NCI-H1930 (cell line): ENCODE measurements at regions not wholly inside any gene's neighbourhood (a gene's known extent, or its start where the extent isn't known, plus 50 kb on each side); places are given as distances from the start of the nearest gene placed in this dataset.

Experiments used
- DNase-seq, 2 experiments: peaks; one replicate each; lab custom pipeline; 2025; lab: John Stamatoyannopoulos, UW

- no peak for DNase-seq
Measured at GRCh38 chr10:60518745-60519144, 129.1 kb upstream of the ANK3 start.

GRCh38 chr10:60517805-60518204, 128.1 kb upstream of the ANK3 start:
- DNase-seq: no peak

GRCh38 chr10:60513281-60513680, 123.6 kb upstream of the ANK3 start:
- no peak for DNase-seq

DNA sequence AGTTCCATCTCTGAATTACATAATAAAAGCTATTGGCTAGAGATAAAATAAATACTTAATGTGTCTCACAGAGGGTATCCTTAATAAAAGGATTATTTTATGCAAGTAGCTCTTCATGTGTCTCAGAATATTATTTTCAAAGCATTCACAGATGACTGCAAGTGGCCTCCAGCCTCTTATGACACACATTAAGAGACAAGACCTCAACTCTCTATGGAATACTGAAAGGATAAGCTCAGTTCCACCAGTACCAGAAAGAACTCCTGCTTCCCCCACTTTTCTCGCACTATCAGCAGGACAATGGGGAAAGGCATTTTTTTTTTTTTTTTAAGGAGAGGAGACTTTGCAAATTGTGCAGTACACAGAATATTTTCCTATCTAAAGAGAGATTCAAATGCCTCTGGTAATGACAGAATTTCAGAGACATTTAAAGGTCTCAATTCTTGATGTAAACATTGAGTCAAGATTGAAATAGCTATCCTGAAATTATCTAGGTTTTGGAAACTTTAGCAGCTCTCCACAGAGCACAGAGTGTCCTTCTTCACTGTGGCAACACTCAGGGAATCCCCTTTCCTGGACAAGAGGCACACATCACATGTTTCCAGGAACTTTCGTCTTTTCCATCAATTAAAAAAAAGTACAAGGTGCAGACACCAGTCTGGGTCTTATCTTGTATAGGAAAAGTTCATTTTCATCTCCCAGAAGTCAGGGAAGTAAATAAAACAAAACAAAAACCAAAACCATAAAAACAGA, 122.0 kb upstream of the ANK3 start:
- DNase-seq: no peak

DNA sequence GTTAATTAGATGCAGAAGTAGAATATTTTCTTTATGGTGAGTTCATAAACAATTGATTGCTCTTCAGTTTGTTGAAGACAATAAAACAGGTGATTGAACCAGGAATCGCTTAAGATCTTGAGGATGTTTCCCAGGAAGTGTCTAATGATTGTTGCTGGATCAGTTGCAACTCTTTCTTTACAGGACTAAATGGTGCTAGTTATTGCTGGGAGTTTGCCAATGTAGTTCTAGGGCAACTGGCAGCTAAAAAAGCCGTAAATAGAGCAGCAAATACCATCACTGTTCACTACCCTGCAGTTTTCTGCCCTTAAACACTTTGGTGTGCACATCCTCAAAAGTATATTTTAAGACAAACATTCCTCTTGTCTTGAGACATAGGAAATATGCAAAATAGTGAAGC, 119.2 kb upstream of the ANK3 start:
- DNase-seq: no peak

DNA sequence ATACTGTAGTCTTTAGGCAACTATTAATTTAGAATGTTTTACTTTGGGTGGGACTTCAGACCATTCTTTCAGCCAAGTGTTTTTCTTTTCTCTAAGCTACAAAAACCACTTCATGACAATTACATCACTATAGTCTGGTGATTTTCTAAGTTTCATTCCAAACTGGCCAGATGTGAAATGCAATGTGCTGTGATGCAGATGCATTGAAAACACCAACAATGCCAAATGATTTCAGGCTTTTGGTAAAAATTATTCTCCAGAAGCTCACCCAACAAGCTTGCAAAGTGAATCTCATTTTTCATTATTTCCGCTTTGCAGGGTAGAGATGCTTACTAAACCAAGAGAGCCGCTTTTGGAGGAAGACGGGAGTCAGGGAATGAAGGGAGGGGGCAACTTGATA, 118.4 kb upstream of the ANK3 start:
- no peak for DNase-seq

- no peak for DNase-seq
Measured at GRCh38 chr10:60502621-60503020, 112.9 kb upstream of the ANK3 start.

DNA sequence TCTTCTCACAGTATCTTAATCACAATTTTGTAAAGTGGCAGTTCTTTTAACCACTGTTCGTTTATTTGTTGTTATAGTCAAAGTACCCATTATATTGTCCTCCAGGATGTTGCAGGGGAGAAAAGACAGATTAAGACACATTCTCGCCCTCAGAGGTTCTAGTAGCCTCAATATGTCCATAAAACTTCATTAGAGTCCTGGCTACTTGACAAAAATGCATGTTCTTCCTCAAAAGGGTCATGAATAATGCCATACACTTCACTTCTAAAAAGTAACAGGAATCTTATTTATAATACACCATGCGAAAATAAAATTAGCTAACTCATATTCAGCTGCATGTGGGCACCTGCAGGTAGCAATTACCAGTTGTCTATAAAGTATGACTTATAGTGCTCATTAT, 109.3 kb upstream of the ANK3 start:
- no peak for DNase-seq

DNA sequence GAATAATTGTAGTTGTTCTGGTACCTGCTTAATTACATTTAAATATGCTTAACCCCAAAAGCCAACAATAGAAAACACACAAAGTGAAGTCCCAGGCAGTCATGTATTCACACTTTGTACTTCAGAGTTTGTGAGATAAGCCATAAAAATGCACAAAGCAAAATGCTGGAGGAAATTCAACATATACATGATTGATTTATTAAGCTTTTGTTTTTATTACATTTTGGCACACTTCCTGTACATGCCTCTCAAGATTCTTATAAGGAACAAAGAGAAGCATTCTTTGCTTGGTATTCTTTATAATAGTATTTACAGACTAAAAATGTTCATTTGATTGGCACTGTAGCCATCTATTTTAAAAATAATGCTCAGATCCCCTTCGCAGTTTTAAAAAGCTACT, 107.7 kb upstream of the ANK3 start:
- no peak for DNase-seq

DNA sequence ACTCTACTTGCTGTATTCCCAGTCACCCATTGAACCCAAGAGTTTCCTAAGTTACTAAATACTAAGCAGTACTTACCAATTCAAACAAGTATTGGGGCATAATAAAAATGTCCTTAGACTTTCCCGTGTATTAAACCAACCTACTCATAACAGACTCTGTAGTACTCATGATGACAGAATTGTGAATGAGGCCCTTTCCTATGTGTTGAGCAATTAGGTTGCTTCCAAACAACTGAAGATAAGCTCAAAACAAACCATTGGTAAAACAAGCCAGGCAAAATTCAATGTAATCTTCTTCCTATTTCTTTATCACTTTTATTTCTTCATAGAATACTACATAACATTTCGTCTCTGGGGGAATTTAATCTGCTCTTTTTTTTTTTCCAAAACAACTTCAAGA, 106.5 kb upstream of the ANK3 start:
- no peak for DNase-seq

DNA sequence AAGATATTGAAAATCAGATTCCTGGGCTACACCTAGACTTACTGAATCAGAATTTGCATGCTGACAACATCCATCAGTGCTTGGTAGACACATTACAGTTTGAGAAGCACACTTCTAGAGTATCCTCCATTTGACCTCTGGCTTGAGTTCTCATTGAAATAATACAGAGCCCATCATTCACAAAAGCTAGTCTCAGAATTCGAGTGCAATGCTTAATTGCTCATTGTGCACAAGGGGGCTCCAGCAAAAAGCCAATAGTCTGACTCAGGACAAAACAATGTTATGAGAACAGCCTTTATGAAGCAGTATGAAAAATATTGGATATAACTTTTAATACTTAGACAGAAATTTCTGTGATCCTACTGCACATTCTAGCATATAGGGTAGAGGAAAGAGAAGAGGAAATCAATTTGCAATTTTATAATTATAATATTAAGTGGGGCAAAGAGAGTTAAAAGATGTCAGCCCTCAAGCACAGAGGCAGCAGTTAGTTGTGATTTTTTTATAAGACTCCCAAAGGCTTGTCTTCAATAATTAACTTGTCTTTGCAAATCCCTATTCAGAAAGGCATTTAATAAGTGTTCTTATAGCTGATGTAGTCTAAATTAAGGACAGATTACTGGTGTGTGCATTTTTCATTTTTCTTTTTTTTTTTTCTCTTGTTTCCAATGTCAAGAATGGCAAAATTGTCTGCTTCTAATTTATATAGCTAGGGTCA, 105.8 kb upstream of the ANK3 start:
- DNase-seq: no peak

- no peak for DNase-seq
Measured at GRCh38 chr10:60494774-60495173, 105.1 kb upstream of the ANK3 start.

DNA sequence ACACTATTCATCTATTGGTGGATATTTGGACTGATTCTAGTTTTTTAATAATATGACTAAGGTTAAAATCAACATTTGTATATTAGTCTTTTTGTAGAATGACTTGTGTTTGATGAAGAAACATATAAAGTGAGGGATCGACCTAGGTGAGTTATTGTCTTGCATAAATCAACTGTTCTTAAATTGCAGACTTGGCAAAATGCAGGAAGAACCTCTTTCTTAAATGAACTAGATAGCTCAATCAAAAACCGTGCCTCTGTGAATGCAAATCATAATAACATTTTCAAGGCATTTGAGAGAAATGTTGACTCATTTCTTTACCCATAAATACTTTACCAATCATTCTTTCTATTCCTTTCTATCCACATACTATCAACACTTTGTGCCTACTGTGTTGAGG, 101.5 kb upstream of the ANK3 start:
- no peak for DNase-seq

- DNase-seq: no peak
Measured at GRCh38 chr10:60490013-60490412, 100.3 kb upstream of the ANK3 start.

DNA sequence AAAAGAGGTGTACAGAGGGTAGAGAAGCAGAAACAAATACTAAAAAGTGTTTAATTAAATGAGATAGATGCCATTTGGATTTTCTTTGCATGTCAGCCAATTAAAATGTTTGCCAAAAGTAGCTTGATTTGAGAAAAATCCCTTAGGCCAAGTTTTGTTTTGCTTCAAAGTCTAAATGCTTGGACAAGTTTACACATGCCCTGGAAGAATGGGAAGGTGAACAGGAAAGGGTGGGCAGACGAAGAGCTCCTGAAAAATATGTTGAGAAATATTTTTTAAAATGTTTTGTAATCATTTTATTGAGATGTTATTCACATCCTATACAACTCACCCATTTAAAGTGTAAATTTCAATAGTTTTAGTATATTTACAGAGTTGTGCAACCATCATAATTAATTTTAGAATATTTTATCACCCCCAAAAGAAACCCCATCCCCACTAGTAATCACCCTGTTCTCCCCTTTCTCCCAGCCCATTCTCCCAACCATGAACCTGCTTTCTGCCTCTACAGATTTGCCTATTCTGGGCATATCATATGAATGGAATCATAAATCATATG, 98.5 kb upstream of the ANK3 start:
- no peak for DNase-seq

DNA sequence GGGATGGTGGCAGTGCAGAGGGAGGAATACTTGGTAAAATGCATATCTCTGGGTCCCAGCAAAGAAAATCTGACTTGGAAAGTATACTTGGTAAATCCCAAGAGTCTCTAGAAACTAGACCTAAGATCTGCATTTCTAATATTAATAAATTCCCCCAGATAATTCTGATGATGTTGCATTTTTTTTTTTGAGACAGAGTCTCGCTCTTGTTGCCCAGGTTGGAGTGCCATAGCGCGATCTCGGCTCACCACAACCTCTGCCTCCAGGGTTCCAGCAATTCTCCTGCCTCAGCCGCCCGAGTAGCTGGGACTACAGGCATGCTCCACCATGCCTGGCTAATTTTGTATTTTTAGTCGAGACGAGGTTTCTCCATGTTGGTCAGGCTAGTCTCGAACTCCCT, 97.9 kb upstream of the ANK3 start:
- no peak for DNase-seq

DNA sequence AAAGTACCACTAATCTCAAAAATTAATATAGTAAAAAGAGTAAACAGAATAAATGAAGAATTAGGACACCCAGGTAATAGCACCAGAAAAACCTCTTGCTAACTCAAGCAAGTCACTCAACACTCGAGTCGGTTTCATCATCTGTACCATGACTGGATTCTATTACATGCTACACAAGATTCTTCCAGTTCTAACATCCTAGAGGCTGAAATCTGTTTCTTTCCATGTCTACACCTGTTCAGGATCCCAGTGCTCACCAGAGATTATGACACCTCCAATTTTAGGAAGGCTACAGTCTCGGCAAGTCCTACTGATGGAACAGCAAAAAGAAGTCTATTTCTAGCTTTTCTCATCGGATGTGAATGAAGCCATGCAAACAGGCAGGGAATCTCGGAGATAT, 95.3 kb upstream of the ANK3 start:
- no peak for DNase-seq

DNA sequence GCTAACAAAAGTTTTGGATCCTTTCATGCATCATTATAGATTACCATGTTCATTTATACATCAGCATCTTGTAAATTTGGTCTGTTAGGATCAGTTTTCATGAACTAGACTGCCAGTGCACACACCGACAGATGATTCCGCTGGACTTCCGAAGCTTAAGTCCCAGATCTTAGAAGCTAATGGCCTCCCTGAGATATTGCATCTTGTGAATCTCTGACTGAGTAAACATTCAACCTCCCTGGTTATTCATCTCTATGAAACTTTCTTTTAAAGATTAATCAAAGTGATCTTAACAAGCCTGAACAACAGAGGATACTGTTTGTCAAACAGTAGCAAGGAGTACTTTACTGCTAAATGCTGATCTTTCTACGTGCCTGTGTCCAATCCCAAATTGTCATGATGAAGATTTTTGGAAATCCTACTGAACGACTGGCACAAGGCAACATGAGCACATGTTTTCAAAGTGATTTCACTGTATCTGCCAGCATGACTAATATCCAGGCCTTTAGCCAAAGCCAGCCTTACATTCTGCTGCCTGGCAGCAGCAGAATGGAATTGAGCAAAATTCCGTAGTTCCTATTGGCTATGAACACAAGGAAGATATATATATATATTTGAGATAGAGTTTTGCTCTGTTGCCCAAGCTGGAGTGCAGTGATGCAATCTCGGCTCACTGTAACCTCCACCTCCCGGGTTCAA, 91.3 kb upstream of the ANK3 start:
- no peak for DNase-seq

DNA sequence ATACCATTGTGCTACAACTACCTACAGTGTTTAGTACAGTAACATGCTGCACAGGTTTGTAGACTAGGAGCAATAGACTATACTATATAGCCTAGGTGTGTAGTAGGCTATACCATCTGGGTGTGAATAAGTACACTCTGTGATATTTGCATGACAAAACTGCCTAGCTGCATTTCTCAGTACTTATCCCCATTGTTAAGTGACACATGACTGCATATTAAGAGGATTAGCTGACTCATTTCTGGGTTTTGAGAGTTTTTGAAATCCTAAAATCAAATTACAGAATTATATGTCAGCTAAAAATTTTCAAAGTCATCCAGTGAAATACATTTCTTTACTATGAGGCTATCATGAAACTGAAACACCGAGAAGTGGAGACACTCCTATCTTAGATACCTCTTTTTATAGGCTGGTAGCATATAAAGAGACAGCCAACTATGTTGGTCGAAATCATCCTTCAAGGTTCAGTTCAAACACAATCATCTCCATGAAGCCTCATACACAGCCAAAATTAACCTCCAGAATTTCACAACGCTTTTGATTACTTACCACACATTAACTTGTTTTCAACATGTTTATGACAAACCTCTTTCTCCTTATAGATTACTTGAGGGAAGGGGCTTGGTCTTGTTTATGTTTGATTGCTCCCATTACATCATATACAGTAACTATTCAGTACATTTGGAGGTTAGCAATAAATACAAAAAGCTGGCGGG, 89.8 kb upstream of the ANK3 start:
- DNase-seq: no peak

- no peak for DNase-seq
Measured at GRCh38 chr10:60476451-60476850, 86.8 kb upstream of the ANK3 start.

DNA sequence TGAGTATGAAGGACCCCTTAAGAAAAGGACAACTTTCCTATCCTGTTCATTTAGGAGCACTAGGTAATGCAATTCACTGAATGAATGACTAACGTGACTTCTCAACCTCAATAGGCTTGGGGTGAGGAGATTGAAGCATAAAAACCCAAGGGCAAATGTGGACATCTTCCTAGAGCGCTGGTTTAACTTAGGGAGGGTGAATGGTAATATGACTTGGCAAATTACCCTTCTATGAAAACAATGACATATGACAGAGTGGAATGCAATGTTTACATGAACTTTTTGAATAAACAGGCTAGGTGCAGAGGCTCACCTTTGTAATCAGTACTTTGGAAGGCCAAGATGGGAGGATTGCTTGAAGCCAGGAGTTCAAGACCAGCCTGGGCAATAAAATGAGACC, 83.9 kb upstream of the ANK3 start:
- DNase-seq: no peak

- DNase-seq: no peak
Measured at GRCh38 chr10:60470091-60470490, 80.4 kb upstream of the ANK3 start.
